Ishikawa (cell line): ENCODE measurements at regions not wholly inside any gene's neighbourhood (a gene's known extent, or its start where the extent isn't known, plus 50 kb on each side); places are given as distances from the start of the nearest gene placed in this dataset.

Experiments
- CEBPB ChIP-seq: IDR thresholded peaks from 2 replicates; pipeline ENCODE4 v1.6.1; 2012
- EGR1 ChIP-seq: IDR thresholded peaks from 2 replicates; pipeline ENCODE4 v1.6.1; 2012
- EP300 ChIP-seq: IDR thresholded peaks from 2 replicates; pipeline ENCODE4 v1.6.1; 2012; ENCODE audit warnings: borderline replicate concordance
- FOXM1 ChIP-seq: IDR thresholded peaks from 2 replicates; pipeline ENCODE4 v1.6.1; 2012; ENCODE audit warnings: low read depth, borderline replicate concordance
- MAX ChIP-seq: IDR thresholded peaks from 2 replicates; pipeline ENCODE4 v1.6.1; 2012
- NFIC ChIP-seq: IDR thresholded peaks from 2 replicates; pipeline ENCODE4 v1.6.1; 2012
- RAD21 ChIP-seq: IDR thresholded peaks from 2 replicates; pipeline ENCODE4 v1.6.1; 2012; ENCODE audit warnings: low read depth
- REST ChIP-seq: IDR thresholded peaks from 2 replicates; pipeline ENCODE4 v1.6.1; 2012; ENCODE audit warnings: low read depth, mild to moderate bottlenecking
- TEAD4 ChIP-seq: IDR thresholded peaks from 2 replicates; pipeline ENCODE4 v1.6.1; 2012
- YY1 ChIP-seq: IDR thresholded peaks from 2 replicates; pipeline ENCODE4 v1.6.1; 2012; ENCODE audit warnings: low read depth

GRCh38 chr1:42006836-42007235, 88.1 kb upstream of the HIVEP3 start:
- no peak for TF ChIP-seq YY1
- no peak for TF ChIP-seq TEAD4
- TF ChIP-seq RAD21: no peak
- TF ChIP-seq MAX: no peak
- no peak for TF ChIP-seq CEBPB
- no peak for TF ChIP-seq EP300
- no peak for TF ChIP-seq REST
- no peak for TF ChIP-seq EGR1
- no peak for TF ChIP-seq NFIC
- no peak for TF ChIP-seq FOXM1
